GM19455 (cell line): ENCODE measurements at regions not wholly inside any gene's neighbourhood (a gene's known extent, or its start where the extent isn't known, plus 50 kb on each side); places are given as distances from the start of the nearest gene placed in this dataset.

ENCODE experiments used
- ATAC-seq: cut with Tn5 transposase; IDR thresholded peaks from one replicate; pipeline ENCODE4 v1.9.1; 2021; ENCODE audit not compliant: unreplicated experiment

GRCh38 chr7:17725821-17726220, 214.5 kb downstream of the SNX13 start:
- ATAC-seq: no peak

- no peak for ATAC-seq
Observed at GRCh38 chr7:17732083-17732482, 208.2 kb downstream of the SNX13 start.
